Activated naive CD8-positive, alpha-beta T cell treated with anti-CD3 and anti-CD28 coated beads for 36 hours (primary cell): ENCODE measurements at regions not wholly inside any gene's neighbourhood (a gene's known extent, or its start where the extent isn't known, plus 50 kb on each side); places are given as distances from the start of the nearest gene placed in this dataset.
"Not testable (repeated sequence)": the region's sequence is repeated elsewhere in the genome, so short reads cannot be mapped to it uniquely, and the experiment has no call there.

Experiments
- DNase-seq: peaks from one replicate; pipeline ENCODE4 v3.0.0; 2021
- H3K27ac Mint-ChIP-seq: one replicate; pipeline ENCODE4 v1.8.0; 2022; ENCODE audit warnings: mild to moderate bottlenecking, moderate library complexity, mixed read lengths
- H3K27me3 Mint-ChIP-seq: one replicate; pipeline ENCODE4 v1.8.0; 2022; ENCODE audit warnings: mild to moderate bottlenecking, mixed read lengths
- H3K36me3 Mint-ChIP-seq: one replicate; pipeline ENCODE4 v1.8.0; 2021; ENCODE audit warnings: mild to moderate bottlenecking, mixed read lengths
- H3K4me1 Mint-ChIP-seq: one replicate; pipeline ENCODE4 v1.8.0; 2021; ENCODE audit warnings: mixed read lengths
- H3K4me3 Mint-ChIP-seq: one replicate; pipeline ENCODE4 v1.8.0; 2022; ENCODE audit warnings: mild to moderate bottlenecking, moderate library complexity, mixed read lengths
- H3K9me3 Mint-ChIP-seq: one replicate; pipeline ENCODE4 v1.8.0; 2022; ENCODE audit warnings: mixed read lengths

- H3K27me3 Mint-ChIP-seq: peaks cover 23% of the 10 kb centered on the region
- no peak for DNase-seq
- H3K36me3 Mint-ChIP-seq: no peaks in the 10 kb centered on the region
- H3K4me1 Mint-ChIP-seq: no peaks in the 10 kb centered on the region
- H3K4me3 Mint-ChIP-seq: no peak overlapping the region
- H3K9me3 Mint-ChIP-seq: no peaks in the 10 kb centered on the region
- no peak overlapping the region for H3K27ac Mint-ChIP-seq
Measured at GRCh38 chr6:25193460-25194171, 85.6 kb upstream of the CARMIL1 start.

- Mint-ChIP-seq H3K27me3 (peaks cover 18% of the 10 kb centered on the region), H3K36me3 (no peaks in the 10 kb centered on the region), H3K27ac (no peak overlapping the region), H3K4me1 (no peaks in the 10 kb centered on the region), H3K4me3 (no peak overlapping the region), H3K9me3 (no peaks in the 10 kb centered on the region)
- DNase-seq: no peak
Measured at GRCh38 chr6:25194172-25194678, 84.9 kb upstream of the CARMIL1 start.

- Mint-ChIP-seq H3K4me3 (no peak overlapping the region), H3K9me3 (no peaks in the 10 kb centered on the region), H3K27me3 (peaks cover 18% of the 10 kb centered on the region), H3K27ac (no peak overlapping the region), H3K4me1 (no peaks in the 10 kb centered on the region), H3K36me3 (no peaks in the 10 kb centered on the region)
- DNase-seq: no peak
Measured at GRCh38 chr6:25196464-25196863, 82.7 kb upstream of the CARMIL1 start.

- Mint-ChIP-seq H3K36me3 (no peaks in the 10 kb centered on the region), H3K27ac (no peak overlapping the region)
- DNase-seq: no peak
Measured at GRCh38 chr6:25197111-25197510, 82.1 kb upstream of the CARMIL1 start.

GRCh38 chr6:25199544-25199943, 79.6 kb upstream of the CARMIL1 start:
- H3K36me3 Mint-ChIP-seq: no peaks in the 10 kb centered on the region
- H3K4me1 Mint-ChIP-seq: no peaks in the 10 kb centered on the region
- peaks cover 4% of the 10 kb centered on the region for H3K27me3 Mint-ChIP-seq
- no peaks in the 10 kb centered on the region for H3K9me3 Mint-ChIP-seq
- H3K4me3 Mint-ChIP-seq: no peak overlapping the region
- H3K27ac Mint-ChIP-seq: no peak overlapping the region
- no peak for DNase-seq

More at GRCh38 chr6:25197111-25197510, 82.1 kb upstream of the CARMIL1 start:
- Mint-ChIP-seq H3K4me3 (no peak overlapping the region), H3K9me3 (no peaks in the 10 kb centered on the region), H3K27me3 (peaks cover 11% of the 10 kb centered on the region), H3K4me1 (no peaks in the 10 kb centered on the region)

- no peaks in the 10 kb centered on the region for H3K36me3 Mint-ChIP-seq
- H3K27ac Mint-ChIP-seq: no peak overlapping the region
- H3K27me3 Mint-ChIP-seq: peaks cover 4% of the 10 kb centered on the region
- no peak for DNase-seq
- no peak overlapping the region for H3K4me3 Mint-ChIP-seq
- H3K9me3 Mint-ChIP-seq: peaks cover 14% of the 10 kb centered on the region
- H3K4me1 Mint-ChIP-seq: no peaks in the 10 kb centered on the region
Measured at GRCh38 chr6:25202504-25202903, 76.7 kb upstream of the CARMIL1 start.

GRCh38 chr6:25205629-25206028, 73.5 kb upstream of the CARMIL1 start:
- H3K27me3 Mint-ChIP-seq: no peaks in the 10 kb centered on the region
- H3K9me3 Mint-ChIP-seq: peaks cover 28% of the 10 kb centered on the region
- no peak for DNase-seq
- H3K4me3 Mint-ChIP-seq: no peak overlapping the region
- H3K36me3 Mint-ChIP-seq: no peaks in the 10 kb centered on the region
- H3K27ac Mint-ChIP-seq: no peak overlapping the region
- no peaks in the 10 kb centered on the region for H3K4me1 Mint-ChIP-seq

GRCh38 chr6:25207453-25208155, 71.6 kb upstream of the CARMIL1 start:
- H3K27me3 Mint-ChIP-seq, H3K4me1 Mint-ChIP-seq, H3K36me3 Mint-ChIP-seq, H3K27ac Mint-ChIP-seq, H3K4me3 Mint-ChIP-seq, DNase-seq: not testable (repeated sequence)
- H3K9me3 Mint-ChIP-seq: peaks cover 37% of the 10 kb centered on the region

- Mint-ChIP-seq H3K9me3 (peaks cover 9% of the 10 kb centered on the region), H3K36me3 (no peaks in the 10 kb centered on the region), H3K27ac (no peak overlapping the region), H3K27me3 (no peaks in the 10 kb centered on the region), H3K4me1 (no peaks in the 10 kb centered on the region), H3K4me3 (no peak overlapping the region)
- DNase-seq: no peak
Measured at GRCh38 chr6:25215881-25216280, 63.3 kb upstream of the CARMIL1 start.

GRCh38 chr6:25217302-25217701, 61.9 kb upstream of the CARMIL1 start:
- Mint-ChIP-seq H3K9me3 (peaks cover under 1% of the 10 kb centered on the region), H3K27me3 (no peaks in the 10 kb centered on the region), H3K4me3 (no peak overlapping the region), H3K27ac (no peak overlapping the region), H3K36me3 (no peaks in the 10 kb centered on the region), H3K4me1 (no peaks in the 10 kb centered on the region)
- no peak for DNase-seq

- H3K27ac Mint-ChIP-seq: no peak overlapping the region
- no peak overlapping the region for H3K4me3 Mint-ChIP-seq
- H3K9me3 Mint-ChIP-seq: no peaks in the 10 kb centered on the region
- DNase-seq: no peak
- H3K4me1 Mint-ChIP-seq: no peaks in the 10 kb centered on the region
- H3K27me3 Mint-ChIP-seq: no peaks in the 10 kb centered on the region
- no peaks in the 10 kb centered on the region for H3K36me3 Mint-ChIP-seq
Measured at GRCh38 chr6:25217829-25218228, 61.3 kb upstream of the CARMIL1 start.

GRCh38 chr6:25218346-25218745, 60.8 kb upstream of the CARMIL1 start:
- Mint-ChIP-seq H3K27me3 (no peaks in the 10 kb centered on the region), H3K27ac (no peak overlapping the region), H3K4me1 (no peaks in the 10 kb centered on the region), H3K36me3 (no peaks in the 10 kb centered on the region), H3K4me3 (no peak overlapping the region), H3K9me3 (no peaks in the 10 kb centered on the region)
- no peak for DNase-seq

GRCh38 chr6:25219216-25219916, 59.8 kb upstream of the CARMIL1 start:
- peaks cover 9% of the 10 kb centered on the region for H3K4me1 Mint-ChIP-seq
- H3K27ac Mint-ChIP-seq: no peak overlapping the region
- H3K4me3 Mint-ChIP-seq: no peak overlapping the region
- no peak for DNase-seq
- no peaks in the 10 kb centered on the region for H3K9me3 Mint-ChIP-seq
- H3K27me3 Mint-ChIP-seq: peaks cover 5% of the 10 kb centered on the region
- no peaks in the 10 kb centered on the region for H3K36me3 Mint-ChIP-seq

- no peak overlapping the region for H3K4me3 Mint-ChIP-seq
Measured at GRCh38 chr6:25219917-25220278, 59.3 kb upstream of the CARMIL1 start.

GRCh38 chr6:25220857-25221256, 58.3 kb upstream of the CARMIL1 start:
- peaks cover 5% of the 10 kb centered on the region for H3K27me3 Mint-ChIP-seq

More at GRCh38 chr6:25219917-25220278, 59.3 kb upstream of the CARMIL1 start:
- Mint-ChIP-seq H3K9me3 (no peaks in the 10 kb centered on the region), H3K36me3 (no peaks in the 10 kb centered on the region), H3K27me3 (peaks cover 5% of the 10 kb centered on the region), H3K27ac (no peak overlapping the region), H3K4me1 (peaks cover 10% of the 10 kb centered on the region)
- no peak for DNase-seq

More at GRCh38 chr6:25220857-25221256, 58.3 kb upstream of the CARMIL1 start:
- Mint-ChIP-seq H3K4me1 (peaks cover 10% of the 10 kb centered on the region), H3K36me3 (no peaks in the 10 kb centered on the region), H3K4me3 (no peak overlapping the region), H3K27ac (no peak overlapping the region), H3K9me3 (no peaks in the 10 kb centered on the region)
- DNase-seq: no peak
